HG03342 (cell line): ENCODE measurements at regions not wholly inside any gene's neighbourhood (a gene's known extent, or its start where the extent isn't known, plus 50 kb on each side); places are given as distances from the start of the nearest gene placed in this dataset.
"Not testable (repeated sequence)": the region's sequence is repeated elsewhere in the genome, so short reads cannot be mapped to it uniquely, and the experiment has no call there.

Source experiments
- ATAC-seq: cut with Tn5 transposase; IDR thresholded peaks from one replicate; pipeline ENCODE4 v1.9.1; 2021; ENCODE audit warnings: mild to moderate bottlenecking, moderate library complexity; ENCODE audit not compliant: unreplicated experiment

DNA sequence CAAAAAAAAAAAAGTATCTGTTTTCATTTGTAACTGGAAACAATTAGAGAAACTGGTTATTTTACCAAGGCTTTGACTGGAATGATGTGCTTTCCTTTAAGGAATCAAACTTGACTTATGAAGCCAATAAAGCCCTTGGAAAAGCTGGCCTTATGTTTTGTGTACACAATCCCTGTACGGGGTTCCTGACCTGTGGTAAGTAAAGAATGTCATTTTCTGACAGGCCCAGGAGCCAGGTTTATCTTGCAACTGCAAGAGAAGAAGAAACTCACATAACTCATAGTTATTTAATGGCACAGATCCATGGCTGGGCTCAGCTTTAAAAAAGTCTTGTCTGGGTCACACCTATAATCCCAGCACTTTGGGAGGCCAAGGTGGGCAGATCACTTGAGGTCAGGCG is 235.9 kb upstream of the RAI14 start:
- not testable (repeated sequence) for ATAC-seq

DNA sequence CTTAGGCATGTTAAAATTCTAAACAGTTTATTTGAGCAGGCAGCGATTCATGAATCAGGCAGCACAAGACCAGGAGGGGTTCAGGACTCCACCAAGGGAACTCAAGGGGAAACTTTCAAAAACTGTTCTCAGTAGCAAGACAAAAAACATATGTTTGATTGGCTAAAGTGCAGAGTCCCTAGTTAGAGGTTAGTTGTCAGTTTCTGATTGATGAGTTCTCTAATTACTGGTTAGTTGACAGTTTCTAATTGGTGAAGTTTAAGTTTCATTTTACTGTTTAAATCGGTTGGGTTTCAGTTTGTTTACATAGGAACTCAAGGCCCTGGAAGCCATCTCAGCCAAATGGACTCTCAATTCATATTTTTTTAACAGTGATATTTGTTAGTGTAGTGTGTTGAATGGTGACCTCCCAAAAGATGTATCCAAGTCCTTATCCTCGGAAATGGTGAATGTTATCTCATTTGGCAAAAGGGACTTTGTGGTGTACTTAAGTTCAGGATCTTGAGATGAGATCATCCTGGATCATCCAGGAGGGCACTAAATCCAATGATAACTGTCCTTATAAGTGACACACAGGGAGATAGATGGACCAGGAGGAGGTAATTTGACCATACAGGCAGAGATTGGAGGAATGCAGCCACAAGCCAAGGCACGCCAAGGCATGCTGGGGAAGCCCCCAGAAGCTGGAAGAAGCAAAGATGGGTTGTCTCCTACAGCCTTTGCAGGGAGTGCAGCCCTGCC is 219.2 kb upstream of the RAI14 start:
- no peak for ATAC-seq

DNA sequence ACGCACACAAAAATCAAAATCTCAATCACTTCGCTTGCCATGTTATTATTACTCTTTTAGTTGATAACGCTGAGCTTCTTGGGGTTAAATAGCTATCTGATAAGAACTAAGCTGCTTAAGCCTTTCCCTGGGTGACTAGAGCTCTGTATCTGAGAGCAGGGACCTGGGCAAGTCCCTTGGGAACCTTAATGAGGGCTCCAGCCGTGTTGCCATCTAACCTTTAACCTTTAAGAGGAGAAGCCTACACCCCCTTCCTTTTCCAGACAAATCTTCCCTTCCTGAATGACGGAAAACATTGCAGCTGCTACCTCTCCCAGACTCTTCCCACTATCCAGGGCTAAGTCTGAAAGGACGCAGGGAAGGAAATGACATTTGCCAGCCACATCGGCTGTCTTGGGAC is 216.5 kb upstream of the RAI14 start:
- ATAC-seq: no peak

DNA sequence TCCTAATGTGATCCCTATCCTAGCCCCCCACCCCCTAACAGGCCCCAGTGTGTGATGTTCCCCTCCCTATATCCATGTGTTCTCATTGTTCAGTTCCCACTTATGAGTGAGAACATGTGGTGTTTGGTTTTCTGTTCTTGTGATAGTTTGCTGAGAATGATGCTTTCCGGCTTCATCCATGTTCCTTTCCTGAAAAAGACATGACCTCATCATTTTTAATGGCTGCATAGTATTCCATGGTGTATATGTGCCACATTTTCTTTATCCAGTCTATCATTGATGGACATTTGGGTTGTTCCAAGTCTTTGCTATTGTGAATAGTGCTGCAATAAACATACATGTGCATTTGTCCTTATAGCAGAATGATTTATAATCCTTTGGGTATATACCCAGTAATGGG is 214.4 kb upstream of the RAI14 start:
- not testable (repeated sequence) for ATAC-seq

DNA sequence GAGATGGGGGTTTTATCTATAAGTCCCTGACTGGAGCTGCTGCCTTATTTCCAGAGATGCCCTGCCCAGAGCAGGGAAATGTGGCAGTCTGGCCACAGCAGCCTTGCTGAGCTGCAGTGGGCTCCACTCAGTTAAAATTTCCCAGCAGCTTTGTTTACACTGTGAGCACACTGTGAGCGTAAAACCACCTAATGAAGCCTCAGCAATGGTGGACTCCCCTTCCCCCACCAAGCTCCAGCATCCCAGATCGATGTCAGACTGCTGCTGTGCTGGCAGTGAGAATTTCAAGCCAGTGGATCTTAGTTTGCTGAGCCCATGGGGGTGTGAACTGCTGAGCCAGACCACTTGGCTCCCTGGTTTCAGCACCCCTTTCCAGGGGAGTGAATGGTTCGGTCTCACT is 208.7 kb upstream of the RAI14 start:
- ATAC-seq: no peak

DNA sequence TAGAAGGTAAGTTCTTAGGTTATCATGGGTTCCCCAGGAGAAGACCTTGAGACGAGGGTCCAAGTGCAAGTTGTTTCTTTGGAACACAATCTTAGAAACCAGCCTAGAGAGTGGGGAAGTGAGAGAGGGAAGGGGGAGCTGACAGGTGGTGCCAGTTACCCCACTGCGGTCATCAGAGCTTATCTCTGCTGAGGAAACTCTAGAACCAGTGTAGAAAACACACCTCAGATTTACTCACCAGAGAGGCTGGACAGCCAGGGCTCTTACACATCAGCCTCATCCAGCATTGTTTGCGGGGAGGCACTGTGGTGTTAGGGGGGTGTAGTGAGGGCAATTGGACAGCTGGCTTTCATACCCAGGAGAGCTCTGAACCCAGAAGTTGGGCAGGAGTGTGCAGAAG is 206.5 kb upstream of the RAI14 start:
- ATAC-seq: no peak

DNA sequence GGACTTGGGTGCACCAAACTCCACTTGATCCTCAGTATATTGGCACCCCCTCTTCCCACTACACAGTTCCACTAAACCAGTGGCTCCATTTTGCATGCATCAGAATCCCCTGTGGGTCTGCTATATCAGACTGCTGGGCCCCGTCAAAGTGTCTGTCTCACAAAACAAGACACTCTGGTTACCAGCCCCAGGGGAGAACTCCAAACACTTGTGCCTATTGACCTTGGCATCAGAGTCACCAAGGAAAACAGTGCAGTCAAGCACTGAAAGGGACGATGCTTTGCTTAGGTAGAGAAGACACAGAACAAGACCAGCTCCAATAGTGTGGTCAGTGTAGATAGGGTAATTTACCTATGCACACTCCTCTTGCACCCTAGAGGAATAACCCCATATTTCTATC is 205.8 kb upstream of the RAI14 start:
- ATAC-seq: no peak

DNA sequence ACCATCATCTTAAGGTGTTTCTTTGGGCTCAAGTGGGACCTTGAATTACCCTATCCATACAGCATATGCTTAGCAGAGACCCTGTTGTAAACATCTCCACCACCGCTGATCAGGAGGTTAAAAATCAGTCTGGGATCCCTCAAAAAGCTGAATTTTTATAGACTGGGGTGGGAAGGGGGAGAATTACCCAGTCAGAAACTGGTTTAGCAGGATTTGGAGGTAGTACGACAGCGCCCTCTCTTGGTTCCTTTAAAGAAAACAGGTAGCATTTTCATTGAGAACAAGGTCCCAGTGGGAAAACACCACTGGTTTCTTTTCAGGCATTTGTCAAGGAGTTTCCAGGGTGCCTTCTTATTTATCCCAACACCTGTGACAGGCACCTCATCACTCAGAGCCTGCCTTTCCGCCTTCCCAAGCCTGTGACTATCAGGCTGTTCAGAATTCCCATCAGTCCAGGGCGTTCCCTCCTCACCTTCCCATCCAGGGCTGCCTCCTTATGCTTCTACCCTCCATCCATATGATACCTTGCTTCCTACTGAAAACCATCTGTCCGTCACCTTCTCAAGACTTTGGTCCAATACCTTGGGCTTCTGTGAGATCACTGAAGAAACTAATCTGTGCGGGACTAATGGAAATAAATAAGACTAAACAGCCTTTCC is 203.8 kb upstream of the RAI14 start:
- no peak for ATAC-seq

DNA sequence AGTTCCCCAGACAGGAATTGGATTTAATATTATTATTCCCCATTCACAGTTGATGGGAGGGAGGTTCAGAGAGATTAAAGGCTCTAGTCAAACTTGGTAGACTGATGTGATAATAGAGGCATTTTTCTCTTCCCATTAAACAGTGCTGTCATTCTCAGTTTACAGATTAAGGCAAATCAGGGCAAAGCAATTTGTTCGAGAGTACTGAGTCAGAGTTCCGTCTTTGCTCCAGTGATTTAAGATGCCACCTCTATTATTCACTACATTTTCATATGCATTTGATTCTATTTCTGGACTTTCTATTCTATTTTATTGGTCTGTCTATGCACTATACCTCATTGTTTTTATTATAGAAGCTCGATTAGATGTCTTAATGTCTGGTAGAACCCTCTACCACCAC is 201.0 kb upstream of the RAI14 start:
- no peak for ATAC-seq

DNA sequence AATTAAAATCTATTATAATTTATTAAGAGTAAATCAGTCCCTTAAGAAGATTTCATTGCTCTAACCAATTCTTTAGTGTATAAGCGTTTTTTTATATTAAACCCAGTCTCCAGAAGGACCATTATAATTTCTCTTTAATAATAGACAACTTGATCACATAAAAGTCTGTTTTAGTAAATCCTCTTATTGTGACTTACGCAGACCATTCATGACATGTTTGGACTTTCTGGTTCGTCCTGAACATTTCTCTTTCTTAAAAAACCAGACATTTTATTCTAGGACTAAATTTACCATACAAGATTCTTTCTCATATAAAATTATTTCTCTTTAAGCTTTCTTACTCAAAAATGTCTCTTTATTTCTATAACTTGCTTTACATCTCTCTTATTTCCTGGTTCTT is 196.2 kb upstream of the RAI14 start:
- ATAC-seq: no peak

DNA sequence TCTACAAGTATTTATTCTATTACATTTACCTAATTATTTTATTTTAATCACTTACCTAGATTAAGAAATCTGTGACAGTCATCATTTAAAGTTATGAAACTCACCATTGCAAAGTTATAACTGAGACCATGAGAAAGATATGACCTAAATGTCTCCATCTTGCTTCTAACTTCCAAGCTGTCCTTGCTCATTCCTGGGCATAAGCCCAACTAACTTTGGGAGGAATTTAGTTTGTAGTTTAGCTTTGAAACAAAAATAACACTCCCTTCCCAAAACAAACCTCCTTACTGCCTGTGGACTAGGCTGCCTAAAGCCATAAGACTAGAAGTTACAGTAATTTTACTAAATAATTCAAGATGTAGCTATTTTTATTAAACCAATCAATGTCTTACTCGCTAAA is 195.6 kb upstream of the RAI14 start:
- no peak for ATAC-seq

DNA sequence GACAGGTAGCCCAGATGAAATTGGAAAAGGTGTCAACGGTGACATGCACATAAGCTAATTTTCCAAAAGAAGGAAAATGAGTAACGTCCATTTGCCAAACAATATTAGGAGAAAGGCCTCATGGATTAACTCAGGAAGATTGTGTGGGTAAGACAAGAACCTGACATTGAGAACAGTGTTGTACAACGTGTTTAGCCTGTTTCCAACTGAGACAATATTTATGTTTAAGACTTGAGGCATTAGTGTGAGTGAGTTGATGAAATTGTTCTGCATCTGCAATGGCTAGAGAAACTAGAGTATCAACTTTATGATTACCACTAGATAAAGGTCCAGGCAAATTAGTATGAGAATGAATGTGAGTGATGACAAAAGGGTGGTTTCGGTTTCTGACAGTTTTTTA is 191.3 kb upstream of the RAI14 start:
- no peak for ATAC-seq

DNA sequence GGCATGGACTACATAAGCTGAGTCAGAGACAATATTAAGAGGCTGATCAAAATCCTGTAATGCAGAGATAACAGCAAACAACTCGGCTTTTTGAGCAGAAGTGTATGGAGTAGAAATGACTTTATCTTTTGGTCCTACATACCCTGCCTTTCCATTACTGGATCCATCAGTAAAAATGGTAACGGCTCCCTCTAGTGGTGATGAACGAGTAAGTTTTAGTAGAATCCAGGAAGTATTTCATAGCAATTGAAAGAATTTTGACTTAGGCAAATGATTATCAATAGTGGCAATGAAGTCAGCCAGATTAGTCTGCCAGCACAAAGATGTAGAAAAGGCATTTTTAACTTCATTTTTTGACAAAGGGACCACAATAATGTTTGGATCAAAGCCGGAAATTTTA is 190.8 kb upstream of the RAI14 start:
- not testable (repeated sequence) for ATAC-seq

DNA sequence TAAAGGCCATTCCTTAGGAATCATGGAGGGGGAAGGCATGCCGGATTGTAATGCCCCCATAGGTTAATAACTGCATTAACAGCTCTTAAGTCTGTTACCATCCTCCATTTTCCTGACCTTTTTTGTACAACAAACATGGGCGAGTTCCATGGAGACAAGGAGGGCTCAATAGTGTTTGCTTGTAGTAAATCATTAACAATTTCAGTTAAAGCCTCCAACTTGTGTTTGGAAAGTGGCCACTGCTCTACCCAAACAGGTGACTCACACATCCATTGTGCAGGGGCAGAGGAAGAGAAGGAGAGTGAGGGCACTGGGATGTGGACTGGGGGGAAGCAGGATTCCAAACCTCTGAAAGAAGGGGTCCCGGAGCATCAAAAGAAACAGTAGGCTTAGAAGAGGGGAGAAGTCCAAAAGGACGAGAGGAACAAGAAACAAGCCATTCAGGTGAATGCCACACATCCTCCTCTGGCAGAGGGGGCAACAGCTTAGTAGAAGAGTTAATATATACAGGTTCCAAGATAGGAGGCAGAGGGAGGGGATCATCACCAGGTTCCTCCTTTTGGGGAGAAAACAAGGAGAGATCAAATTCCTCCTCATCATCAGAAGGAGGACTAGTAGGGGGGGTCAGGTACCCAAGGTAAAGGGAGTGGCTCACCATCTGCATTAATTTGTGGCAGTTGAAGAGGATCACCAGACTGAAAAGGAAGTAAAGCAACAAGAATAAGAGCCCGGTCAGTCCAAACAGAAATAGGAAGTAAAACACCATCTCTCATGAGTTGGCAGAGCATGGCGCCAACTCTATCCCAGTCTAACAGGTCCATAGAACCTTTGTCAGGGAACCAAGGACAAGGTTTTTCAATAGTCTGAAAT is 189.4 kb upstream of the RAI14 start:
- not testable (repeated sequence) for ATAC-seq

DNA sequence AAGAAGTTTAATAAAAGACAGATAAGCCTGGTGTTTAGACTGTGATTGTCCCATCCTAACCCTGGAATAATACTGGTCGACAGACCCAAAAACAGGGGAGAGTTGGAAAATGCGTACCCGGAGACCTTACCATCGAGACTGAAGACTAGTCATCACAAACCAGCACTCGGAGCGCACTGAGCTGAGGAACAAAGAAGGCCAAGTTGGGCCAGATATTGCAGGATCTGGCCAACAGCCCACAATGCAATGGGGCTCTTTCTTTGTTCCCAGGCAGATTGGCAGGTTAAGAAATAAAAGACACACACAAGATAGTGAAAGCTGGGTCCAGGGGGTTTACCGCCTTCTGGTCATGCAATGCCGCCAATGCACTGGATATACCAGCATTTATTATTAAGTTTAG is 188.7 kb upstream of the RAI14 start:
- no peak for ATAC-seq

DNA sequence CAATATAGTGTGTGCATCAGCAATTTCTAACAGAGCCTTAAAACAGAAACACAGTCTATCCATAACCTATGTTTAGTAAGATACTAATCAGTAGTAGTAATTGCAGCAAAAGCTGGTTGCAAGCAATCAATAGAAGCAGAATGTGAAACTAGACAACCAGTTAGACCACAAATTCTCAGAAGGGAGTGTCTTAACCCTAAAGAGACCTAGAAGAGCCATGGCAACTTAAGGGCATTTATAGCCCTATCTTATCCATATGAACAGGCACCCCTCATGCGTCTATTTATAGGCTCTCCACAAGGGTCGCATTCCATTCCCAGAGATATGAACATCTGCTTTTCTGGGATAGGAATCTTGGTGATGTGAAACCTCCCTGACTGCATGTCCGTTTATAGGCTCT is 188.1 kb upstream of the RAI14 start:
- not testable (repeated sequence) for ATAC-seq

DNA sequence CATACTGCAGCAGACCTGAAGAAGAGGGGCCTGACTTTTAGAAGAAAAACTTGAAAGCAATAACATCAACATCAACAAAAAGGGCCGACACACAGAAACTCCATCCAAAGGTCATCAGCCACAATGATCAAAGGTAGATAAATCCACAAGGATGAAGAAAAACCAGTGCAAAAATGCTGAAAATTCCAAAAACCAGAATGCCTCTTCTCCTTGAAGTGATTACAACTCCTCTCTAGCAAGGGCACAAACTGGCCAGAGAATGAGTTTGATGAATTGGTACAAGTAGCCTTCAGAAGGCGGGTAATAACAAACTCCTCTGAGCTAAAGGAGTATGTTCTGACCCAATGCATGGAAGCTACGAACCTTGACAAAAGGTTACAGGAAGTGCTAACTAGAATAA is 186.2 kb upstream of the RAI14 start:
- no peak for ATAC-seq

DNA sequence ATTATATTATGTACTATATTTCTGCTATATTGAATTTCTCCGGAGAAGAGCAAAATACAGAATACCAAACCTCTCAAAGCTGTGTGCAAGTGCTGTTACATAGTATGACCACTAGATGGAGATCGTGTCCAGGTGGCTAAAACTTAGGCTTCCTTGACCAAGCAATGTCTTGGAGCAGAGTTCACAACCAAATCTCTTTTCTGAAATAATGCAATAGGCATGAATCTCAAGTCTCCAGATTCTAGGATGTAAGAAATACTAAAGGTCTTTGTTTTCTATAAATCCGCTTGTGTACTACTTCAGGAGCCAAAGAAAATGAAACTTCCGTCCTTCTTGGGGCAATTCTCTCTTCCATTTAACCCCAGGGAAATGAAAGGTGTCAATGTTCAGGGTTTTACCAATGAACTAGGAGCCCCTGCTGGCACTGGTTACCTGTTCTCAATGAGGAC is 181.5 kb upstream of the RAI14 start:
- peak; percentile 61 for ATAC-seq

DNA sequence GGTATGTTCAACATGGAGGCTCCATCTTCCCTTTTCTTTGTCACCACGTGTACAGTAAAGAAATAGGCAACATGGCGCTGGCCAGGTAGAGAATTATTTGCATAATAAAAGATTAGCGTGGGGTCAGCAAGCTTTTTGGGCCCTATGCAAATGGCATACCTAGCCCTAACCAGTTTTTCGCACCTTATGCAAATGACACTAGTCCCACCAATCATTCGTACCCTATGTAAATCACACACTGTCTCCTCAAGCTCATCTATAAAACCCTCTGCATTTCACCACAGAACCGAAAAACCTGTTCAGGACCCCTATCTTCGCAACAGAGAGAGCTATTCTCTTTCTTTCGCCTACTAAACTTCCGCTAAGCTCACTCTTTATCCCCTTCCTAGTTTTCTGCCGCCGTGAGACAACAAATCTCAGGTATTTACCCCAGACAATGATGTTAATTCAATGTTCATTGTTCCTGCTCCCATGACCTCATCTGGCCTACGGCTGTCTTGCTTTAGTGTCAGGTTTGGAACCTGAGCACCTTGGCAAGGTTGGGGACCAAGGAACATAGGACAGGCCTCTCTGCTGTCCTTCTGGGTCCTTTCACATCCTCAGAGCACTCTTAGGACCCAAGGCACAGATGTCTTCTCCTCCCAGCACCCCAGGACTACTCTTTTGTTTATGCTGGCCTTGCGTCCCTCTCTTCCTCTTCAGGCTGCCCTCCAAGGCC is 180.7 kb upstream of the RAI14 start:
- ATAC-seq: no peak

DNA sequence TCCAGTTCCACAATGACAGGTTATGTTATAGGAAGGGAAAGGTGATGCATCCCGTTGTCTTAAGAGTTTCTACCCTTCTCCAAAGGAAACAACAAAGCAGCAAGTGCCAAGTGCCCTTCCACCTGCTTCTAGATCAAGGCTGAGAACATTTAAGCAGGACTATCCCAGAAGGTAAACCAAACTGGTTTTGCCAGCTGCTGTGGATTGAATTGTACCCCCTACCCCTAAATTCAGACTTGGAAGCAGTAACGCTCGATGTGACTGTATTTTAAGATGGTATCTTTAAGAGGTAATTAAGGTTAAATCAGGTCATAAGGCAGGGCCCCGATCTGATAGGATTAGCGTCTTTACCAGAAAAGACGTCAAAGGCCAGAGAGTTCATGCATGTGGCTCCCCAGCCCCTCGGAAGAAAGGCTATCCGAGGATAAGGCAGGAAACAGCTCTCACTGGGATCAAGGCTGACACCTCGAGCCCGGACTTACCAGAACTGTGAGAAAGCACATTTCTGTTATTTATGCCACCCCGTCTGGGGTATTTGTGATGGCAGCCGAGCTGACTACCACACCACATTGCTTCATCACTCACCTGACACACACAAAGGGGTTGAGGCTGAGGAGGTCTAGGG is 179.1 kb upstream of the RAI14 start:
- no peak for ATAC-seq
